ENCODE measurements at regions not wholly inside any gene's neighbourhood (a gene's known extent, or its start where the extent isn't known, plus 50 kb on each side); places are given as distances from the start of the nearest gene placed in this dataset.

DNA sequence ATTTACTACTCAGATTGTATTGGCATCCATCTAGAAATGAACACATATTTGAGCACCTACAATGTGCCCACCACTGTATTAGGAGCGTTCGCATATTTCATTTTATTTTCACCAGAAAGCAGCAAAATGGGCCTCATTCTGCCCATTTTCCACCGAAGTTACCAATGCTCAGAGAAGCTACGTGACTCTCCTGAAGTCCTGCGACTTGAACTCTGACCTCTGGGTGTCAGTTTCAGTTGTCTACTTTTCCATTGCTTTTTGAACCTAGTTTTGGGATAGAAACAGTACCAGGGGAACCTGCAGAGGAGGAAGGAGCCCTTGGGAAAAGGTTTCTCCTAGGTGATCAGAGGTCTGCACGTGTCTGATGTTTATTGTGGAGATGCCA, 139.1 kb upstream of the SDK2 start:
- no peak for TF ChIP-seq JUND (IDR thresholded peaks at IDR 0.05; ENCODE audit: low read depth)
- DNase-seq (ENCODE audit: low read depth in 1 of 2, low spot score in 1 of 2), result no peak
- in situ Hi-C loops (cut with HindIII; ENCODE audit: low pct_unique_long_range_greater_than_20kb, low sequenced_read_pairs), result no loop called here

DNA sequence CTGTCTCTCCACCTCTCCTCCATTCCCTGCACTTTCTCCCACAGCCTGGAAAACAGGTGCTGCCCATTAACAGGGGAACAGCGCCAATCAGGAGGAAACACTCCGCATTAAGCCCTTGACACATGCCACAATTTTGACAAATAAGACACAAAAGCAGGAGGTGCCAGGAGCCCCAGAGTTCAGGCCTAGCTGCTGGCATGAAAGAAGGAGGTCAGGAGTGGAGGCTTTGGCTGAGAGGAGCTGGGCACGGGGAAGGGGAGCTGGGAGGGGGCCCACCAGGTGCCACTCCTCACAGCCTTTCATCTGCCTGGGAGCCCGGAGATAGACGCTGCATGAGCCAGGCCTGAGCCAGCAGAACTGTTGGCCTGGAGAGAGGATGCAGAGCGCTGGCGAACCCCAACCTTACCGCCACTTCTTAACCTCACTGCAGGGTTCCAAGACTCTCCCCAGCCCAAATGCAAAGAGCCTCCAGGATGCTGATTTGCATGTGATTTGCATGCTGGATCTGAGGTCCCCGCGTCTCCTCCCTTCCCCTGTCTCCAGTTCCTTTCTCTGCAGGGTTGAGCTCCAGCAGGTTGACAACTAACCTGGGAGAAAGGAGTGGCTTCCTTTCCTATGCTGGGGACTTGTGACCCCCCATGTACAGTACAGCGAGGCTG, 139.8 kb upstream of the SDK2 start:
- in situ Hi-C loops (cut with HindIII; ENCODE audit: low pct_unique_long_range_greater_than_20kb, low sequenced_read_pairs), result no loop called here
- DNase-seq (ENCODE audit: low read depth in 1 of 2, low spot score in 1 of 2), result no peak
- no peak for TF ChIP-seq JUND (IDR thresholded peaks at IDR 0.05; ENCODE audit: low read depth)

DNA sequence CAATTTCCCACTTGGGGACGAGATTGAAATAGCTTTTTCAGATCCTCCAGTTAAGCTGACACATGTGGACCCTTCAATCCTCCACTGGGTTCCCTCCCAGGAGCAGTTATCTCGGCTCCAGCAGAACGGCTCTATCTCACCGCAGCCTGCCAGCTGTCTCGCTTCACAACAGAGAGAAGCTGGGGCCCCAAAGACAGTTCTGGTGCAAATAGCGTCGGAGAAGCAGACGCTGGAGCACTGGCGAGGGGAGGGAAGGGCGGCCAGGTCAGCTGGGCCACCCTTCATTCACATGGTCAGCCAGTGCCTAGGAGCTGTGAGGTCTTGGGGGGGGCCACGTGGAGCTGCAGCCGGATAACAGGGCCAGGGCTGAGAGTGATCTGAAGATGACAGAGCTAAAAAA, 141.3 kb upstream of the SDK2 start:
- TF ChIP-seq JUND (IDR thresholded peaks at IDR 0.05; ENCODE audit: low read depth), result no peak
- in situ Hi-C loops (cut with HindIII; ENCODE audit: low pct_unique_long_range_greater_than_20kb, low sequenced_read_pairs), result no loop called here
- no peak for DNase-seq (ENCODE audit: low read depth in 1 of 2, low spot score in 1 of 2)

DNA sequence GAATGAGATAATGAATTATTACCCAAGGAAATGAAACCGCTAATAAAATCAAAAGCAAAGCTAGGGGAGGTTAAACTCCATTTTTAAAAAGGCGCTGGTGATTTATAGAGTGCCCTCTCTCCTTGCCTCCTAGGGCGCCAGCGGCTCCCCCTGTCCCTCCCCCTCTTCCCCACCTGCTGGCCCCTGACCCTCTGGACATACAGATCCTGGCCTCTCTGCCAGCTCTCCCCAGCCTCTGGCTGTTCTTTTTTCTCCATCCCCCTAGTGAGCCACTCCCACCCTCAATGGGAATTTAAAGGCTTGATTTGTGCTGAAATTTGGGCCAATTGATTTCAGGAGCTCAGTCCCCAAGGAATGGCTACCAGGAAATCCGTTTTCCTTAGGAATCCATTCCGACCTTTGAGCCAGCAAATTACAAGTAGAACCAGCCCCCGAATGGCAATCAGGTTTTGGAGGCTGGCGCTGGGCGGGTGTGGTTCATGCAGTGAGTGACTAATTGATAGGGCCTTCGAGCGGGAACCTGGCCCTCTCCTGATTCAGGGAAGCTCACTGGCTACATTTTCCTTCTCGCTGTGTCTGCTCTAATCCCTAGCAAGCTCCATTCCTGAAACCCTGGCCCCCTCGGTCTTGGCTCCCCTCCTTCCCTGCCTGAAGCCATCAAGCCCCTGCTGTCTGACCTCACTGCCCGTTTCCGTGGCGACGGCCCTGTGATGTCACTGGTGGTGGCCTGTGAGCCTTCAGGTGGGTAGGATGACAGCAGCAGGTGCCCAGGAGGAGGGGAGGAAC, 141.9 kb upstream of the SDK2 start:
- DNase-seq (ENCODE audit: low read depth in 1 of 2, low spot score in 1 of 2), result no peak

DNA sequence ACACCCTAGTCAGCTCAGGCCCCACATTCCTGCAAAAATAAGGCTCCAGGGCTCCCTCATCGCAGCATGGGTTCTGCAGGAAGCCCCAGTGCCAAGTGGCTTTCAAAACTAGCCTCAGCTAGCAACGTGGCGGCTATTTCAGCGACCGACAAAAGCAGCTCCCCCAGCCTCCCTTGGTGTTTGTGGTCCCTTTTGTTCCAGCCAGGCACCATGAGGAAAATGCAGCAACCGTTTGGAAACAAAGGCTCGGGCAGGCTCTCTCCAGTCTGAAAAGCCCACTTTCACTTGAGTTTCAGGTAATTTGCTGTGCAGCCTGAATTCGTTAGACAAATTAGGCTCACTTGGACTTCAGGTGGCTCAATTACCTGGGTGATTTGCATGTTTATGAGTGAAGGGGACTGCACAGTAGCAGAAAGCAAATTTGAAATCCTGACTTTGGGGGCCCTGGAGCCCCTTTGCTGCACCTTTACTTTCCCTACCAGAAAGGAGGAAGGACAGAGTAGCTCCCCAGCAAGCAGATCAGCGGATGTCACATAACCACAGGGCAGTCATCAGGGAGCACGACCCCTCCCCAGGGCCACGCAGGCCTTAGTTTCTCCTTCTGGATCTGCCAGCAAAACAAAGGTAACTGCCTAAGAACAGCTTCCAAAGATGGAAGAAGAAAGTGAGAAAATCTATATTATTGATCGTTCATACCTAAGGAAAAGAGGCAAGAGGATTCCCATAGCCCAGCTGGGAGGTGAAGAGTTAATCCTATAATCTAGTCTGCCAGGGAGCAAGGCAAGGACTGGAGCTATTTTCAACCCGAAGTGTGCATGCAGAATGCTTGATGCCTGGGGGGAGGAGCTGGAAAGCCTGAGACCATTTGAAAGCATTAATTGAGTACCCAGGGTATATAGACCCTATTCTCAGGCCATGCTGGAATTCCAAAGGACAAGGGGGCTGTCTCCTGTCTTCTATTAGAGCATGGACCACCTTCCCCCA, 143.1 kb upstream of the SDK2 start:
- in situ Hi-C loops (cut with HindIII; ENCODE audit: low pct_unique_long_range_greater_than_20kb, low sequenced_read_pairs), result no loop called here
- TF ChIP-seq JUND (IDR thresholded peaks at IDR 0.05; ENCODE audit: low read depth), result no peak

More for the DNA sequence above, 141.9 kb upstream of the SDK2 start:
- no peak for TF ChIP-seq JUND (IDR thresholded peaks at IDR 0.05; ENCODE audit: low read depth)
- in situ Hi-C loops (cut with HindIII; ENCODE audit: low pct_unique_long_range_greater_than_20kb, low sequenced_read_pairs), result no loop called here

DNA sequence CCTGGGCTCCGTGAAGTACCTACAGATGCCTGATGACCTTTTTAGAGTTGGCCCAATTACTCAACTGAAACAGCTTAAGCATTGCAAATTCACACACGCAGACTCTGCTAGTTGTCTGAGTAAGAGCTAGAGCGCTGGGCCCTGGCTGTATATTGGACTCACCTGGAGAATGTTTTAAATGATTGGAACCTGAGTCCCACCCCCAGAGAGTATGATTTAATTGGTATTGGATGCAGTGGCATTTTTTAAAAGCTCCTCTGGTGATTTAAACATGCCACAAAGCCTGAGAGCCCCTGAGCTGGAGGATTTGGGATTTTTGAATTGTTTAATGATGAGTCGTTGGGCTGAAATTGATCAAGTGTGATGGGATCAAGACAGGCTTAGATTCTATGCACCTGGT, 143.9 kb upstream of the SDK2 start:
- DNase-seq (ENCODE audit: low read depth in 1 of 2, low spot score in 1 of 2), result no peak
- no peak for TF ChIP-seq JUND (IDR thresholded peaks at IDR 0.05; ENCODE audit: low read depth)
- in situ Hi-C loops (cut with HindIII; ENCODE audit: low pct_unique_long_range_greater_than_20kb, low sequenced_read_pairs), result no loop called here

More for the DNA sequence above, 143.1 kb upstream of the SDK2 start:
- no peak for DNase-seq (ENCODE audit: low read depth in 1 of 2, low spot score in 1 of 2)

DNA sequence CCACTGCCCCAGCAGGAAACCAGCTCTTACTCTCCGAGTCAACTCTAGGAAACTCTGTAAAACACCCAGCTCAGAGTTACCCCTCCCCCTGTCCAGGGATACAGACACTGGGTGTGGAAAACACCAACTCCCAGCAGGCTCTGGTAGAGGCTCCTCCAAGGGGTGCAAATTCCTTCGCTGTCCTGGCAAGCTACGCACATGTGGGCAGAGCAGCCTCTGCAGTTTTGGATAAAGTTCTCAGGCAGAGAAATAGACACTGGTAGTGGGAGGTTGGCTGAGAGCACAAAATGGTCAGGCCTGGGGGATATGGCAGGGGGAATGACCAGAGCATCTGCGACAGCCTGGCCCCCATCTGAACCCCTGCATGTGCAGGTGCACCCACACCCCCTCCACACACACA, 146.9 kb upstream of the SDK2 start:
- no peak for TF ChIP-seq JUND (IDR thresholded peaks at IDR 0.05; ENCODE audit: low read depth)
- no peak for DNase-seq (ENCODE audit: low read depth in 1 of 2, low spot score in 1 of 2)
- in situ Hi-C loops (cut with HindIII; ENCODE audit: low pct_unique_long_range_greater_than_20kb, low sequenced_read_pairs), result no loop called here

DNA sequence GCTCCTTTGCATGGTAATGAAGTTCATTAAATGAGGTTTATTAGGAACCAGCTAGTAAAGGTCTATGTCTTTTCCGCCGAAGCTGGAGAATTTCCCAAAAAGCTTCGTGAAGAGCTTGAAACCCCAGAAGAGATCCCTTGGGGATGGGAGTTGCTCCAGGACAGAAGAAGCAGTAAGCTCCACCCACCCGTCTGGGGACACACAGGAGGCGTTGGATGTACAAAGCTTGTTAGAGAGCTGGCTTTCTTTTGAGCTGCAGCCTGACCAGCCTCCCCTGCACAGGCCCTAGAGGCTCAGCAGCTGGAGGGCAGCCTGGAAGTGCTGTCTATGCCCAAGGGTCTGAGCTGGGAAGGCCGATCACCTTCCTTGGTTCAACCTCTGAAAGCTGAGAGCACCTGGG, 147.4 kb upstream of the SDK2 start:
- in situ Hi-C loops (cut with HindIII; ENCODE audit: low pct_unique_long_range_greater_than_20kb, low sequenced_read_pairs), result no loop called here
- no peak for TF ChIP-seq JUND (IDR thresholded peaks at IDR 0.05; ENCODE audit: low read depth)
- DNase-seq (ENCODE audit: low read depth in 1 of 2, low spot score in 1 of 2), result no peak

DNA sequence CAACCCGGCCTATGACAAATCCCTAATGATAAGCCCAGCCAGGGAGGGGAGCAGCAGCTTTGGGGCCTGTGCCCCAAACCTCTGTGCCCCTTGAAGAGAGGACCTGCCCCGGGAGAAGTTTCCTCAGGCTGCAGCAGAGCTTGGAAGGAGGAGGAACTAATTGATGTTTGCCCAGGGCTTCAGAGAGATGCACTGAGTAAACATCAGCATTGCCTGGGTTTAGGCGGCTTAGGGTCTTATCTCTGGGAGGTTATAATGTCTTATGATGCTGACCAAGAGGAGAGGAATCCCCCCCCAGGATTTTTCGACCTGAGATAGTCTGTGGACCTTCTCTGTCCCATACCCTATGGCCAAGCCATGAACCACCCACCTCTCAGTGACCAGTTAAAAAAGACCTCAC, 148.7 kb upstream of the SDK2 start:
- DNase-seq (ENCODE audit: low read depth in 1 of 2, low spot score in 1 of 2), result no peak
- TF ChIP-seq JUND (IDR thresholded peaks at IDR 0.05; ENCODE audit: low read depth), result no peak
- in situ Hi-C loops (cut with HindIII; ENCODE audit: low pct_unique_long_range_greater_than_20kb, low sequenced_read_pairs), result no loop called here

DNA sequence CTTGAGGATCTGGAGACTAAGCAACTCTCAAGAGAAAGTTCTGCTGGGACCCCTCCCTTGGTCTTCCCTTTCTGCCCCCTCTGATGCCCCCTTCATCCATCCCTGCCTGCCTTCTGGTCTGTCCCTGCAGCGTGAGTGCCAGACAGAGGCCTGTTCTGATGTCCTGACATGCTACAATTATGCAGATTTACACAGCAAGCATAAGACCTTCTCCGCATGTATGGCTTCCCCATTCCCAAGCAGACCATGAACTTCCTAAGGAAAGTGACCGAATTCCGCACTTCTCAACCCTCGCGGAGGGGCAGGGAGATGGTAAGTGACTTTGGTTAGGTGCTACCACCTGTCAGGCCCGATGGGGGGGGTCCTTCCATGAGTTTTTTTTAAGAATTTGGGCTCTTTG, 150.1 kb upstream of the SDK2 start:
- no peak for DNase-seq (ENCODE audit: low read depth in 1 of 2, low spot score in 1 of 2)
- in situ Hi-C loops (cut with HindIII; ENCODE audit: low pct_unique_long_range_greater_than_20kb, low sequenced_read_pairs), result no loop called here
- no peak for TF ChIP-seq JUND (IDR thresholded peaks at IDR 0.05; ENCODE audit: low read depth)

DNA sequence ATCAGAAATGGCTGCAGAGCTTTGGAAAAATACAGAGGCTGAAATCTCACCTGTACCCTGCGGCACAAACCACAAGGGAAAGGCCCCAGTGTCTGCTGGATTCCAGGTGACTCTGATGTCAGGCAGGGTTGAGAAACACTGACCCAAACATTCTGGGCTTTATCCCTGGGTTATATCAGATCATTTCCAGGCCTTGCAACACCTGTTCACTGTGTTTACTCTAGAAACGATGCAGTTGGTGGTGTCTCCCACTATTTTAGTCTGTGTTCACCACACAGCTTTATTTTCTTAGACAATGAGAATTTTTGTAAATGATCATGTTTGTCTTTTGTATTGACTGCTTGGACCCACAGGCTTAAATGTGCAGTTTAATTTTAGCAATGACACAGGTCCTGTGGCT, 151.5 kb upstream of the SDK2 start:
- in situ Hi-C loops (cut with HindIII; ENCODE audit: low pct_unique_long_range_greater_than_20kb, low sequenced_read_pairs), result no loop called here
- TF ChIP-seq JUND (IDR thresholded peaks at IDR 0.05; ENCODE audit: low read depth), result no peak
- no peak for DNase-seq (ENCODE audit: low read depth in 1 of 2, low spot score in 1 of 2)

DNA sequence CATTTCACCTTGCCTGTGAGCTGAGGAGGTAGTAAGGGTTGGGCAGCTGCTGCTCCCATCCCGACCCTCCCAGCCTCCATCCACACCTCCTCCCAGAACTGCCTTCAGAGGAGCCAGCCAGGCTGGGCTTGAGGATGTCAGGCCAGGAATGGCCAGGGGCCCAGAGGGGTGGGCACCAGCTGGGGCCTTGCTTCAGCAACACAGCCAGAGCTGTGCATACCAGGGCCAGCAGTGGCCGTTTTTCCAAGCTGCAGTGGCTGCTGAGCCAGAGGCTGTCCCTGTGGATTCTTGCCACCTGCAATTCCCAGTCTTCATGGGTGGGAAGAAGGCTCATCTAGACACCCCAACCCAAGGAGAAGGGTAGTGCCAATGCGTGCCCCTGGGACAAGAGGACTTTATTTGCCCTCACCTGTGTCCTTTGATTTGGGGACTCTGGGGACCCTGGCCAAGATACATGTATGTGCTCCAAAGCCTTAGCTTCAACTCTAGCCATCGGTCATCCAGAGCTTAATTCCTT, 153.4 kb upstream of the SDK2 start:
- in situ Hi-C loops (cut with HindIII; ENCODE audit: low pct_unique_long_range_greater_than_20kb, low sequenced_read_pairs), result no loop called here
- no peak for DNase-seq (ENCODE audit: low read depth in 1 of 2, low spot score in 1 of 2)
- TF ChIP-seq JUND (IDR thresholded peaks at IDR 0.05; ENCODE audit: low read depth), result no peak

All from T47D (cell line).